ENCODE measurements at regions not wholly inside any gene's neighbourhood (a gene's known extent, or its start where the extent isn't known, plus 50 kb on each side); places are given as distances from the start of the nearest gene placed in this dataset.
"Not testable (repeated sequence)": the region's sequence is repeated elsewhere in the genome, so short reads cannot be mapped to it uniquely, and the experiment has no call there.

DNA sequence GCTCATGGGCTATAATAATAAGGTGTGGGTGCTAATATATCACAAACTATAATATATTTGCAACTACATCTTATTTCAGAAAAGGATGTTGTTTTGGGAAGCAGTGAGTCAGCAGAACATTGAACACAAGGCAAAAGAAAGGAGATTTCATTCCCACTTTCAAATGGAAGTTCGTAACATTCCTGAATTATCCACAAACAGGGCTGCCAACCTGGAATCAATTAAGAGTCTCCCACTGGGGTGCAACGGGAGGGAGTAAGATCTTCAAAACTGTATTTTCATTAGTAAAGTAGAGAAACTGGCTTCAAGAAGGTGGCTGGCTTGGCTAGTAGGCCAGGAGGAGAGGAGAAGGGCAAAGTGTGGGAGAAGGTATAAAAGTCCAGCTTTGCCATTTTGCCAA lies 479.6 kb downstream of the CNTN3 start:
- CTCF ChIA-PET, result no interaction called here
- no peak for DNase-seq (ENCODE audit: extremely low spot score)
- POLR2A ChIA-PET, result no interaction called here

DNA sequence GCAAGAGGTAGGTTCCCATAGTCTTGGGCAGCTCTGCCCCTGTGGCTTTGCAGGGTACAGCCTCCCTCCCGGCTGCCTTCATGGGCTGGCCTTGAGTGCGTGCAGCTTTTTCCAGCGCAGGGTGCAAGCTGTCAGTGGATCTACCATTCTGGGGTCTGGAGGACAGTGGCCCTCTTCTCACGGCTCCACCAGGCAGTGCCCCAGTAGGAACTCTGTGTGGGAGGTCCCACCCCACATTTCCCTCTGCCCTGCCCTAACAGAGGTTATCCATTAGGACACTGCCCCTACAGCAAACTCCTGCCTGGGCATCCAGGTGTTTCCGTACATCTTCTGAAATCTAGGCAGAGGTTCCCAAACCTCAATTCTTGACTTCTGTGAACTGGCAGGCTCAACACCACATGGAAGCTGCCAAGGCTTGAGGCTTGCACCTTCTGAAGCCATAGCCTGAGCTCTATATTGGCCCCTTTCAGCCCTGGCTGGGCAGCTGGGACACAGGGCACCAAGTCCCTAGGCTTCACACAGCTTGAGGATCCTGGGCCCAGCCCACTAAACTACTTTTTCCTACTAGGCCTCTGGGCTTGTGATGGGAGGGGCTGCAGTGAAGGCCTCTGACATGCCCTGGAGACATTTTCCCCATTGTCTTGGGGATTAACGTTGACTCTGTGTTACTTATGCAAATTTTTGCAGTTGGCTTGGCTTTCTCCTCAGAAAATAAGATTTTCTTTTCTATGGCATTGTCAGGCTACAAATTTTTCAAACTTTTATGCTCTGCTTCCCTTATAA lies 482.7 kb downstream of the CNTN3 start:
- CTCF ChIA-PET; POLR2A ChIA-PET; DNase-seq (ENCODE audit: extremely low spot score): not testable (repeated sequence)

More for the DNA sequence above, 479.6 kb downstream of the CNTN3 start:
- TF ChIP-seq, protein P1, sequence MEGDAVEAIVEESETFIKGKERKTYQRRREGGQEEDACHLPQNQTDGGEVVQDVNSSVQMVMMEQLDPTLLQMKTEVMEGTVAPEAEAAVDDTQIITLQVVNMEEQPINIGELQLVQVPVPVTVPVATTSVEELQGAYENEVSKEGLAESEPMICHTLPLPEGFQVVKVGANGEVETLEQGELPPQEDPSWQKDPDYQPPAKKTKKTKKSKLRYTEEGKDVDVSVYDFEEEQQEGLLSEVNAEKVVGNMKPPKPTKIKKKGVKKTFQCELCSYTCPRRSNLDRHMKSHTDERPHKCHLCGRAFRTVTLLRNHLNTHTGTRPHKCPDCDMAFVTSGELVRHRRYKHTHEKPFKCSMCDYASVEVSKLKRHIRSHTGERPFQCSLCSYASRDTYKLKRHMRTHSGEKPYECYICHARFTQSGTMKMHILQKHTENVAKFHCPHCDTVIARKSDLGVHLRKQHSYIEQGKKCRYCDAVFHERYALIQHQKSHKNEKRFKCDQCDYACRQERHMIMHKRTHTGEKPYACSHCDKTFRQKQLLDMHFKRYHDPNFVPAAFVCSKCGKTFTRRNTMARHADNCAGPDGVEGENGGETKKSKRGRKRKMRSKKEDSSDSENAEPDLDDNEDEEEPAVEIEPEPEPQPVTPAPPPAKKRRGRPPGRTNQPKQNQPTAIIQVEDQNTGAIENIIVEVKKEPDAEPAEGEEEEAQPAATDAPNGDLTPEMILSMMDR (IDR thresholded peaks at IDR 0.05; ENCODE audit: control extremely low read depth, extremely low read depth, low read depth, missing control alignments), result no peak

DNA sequence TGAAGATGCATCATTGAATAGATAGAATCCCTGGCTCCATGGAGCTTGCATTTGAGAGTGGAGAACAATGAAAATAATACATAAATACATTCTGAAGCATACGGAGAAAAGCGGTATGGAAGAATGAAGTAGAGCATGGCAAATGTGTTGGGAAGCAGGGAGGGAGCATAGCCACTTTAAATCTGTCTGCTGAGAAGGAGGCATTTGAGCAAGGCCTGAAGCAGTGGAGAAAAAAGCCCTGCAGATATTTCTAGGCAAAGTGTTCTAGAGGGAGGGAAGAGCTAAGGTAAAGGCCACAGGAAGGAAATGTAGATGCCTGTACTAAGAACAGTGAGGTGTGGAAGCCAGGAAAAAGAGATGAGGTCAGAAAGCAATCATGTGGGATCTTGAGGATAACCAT lies 484.8 kb downstream of the CNTN3 start:
- TF ChIP-seq, protein P1 (IDR thresholded peaks at IDR 0.05; ENCODE audit: control extremely low read depth, extremely low read depth, low read depth, missing control alignments), result no peak
- POLR2A ChIA-PET, result no interaction called here
- CTCF ChIA-PET, result interaction anchor here (0.8 to 1.3 kb wide), 4 partner anchors 12 to 233 kb away, joined by 3 read pairs; no protein-coding TSS in a partner anchor
- no peak for DNase-seq (ENCODE audit: extremely low spot score)

DNA sequence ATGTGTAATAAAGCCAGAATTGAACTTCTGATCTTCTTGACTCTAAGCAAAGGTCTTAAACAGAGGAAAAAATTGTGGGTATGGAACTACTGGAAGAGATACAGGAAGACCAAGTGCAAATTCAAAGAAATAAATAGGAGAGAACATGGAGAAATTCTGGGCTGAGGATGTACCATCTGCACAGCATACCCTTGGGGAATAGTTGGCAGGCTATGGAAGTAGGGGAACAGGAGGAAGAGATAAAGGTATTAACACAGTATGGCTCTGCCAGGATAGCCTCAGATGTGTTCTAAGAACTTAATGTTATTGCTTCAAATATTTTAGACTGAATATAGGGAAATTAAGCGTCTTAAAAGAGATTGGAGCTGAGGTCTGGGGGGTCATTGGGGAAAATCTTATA lies 485.4 kb downstream of the CNTN3 start:
- POLR2A ChIA-PET, result no interaction called here
- TF ChIP-seq, protein P1 (IDR thresholded peaks at IDR 0.05; ENCODE audit: control extremely low read depth, extremely low read depth, low read depth, missing control alignments), result no peak
- CTCF ChIA-PET, result interaction anchor here (1.1 to 1.3 kb wide), 2 partner anchors 15 to 233 kb away, joined by 3 read pairs; no protein-coding TSS in a partner anchor
- DNase-seq (ENCODE audit: extremely low spot score), result no peak

DNA sequence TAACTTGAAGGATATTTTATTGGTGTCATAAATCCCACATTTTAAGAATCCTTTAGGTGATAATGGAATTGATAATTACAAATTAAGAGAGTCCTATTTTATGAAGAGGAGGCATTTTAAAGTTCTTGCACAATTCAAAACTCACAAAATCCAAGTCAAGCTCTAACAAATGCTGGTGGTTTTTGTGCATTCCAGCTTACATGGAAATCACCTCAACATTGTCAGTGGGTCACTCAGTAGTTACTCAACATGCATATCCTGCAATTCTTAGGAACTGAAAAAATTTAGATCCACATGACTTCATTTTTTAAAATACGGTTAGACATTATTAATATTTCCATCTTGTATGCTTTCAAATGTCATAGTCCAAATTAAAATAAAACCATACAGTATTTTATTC lies 487.2 kb downstream of the CNTN3 start:
- TF ChIP-seq, protein P1 (IDR thresholded peaks at IDR 0.05; ENCODE audit: control extremely low read depth, extremely low read depth, low read depth, missing control alignments), result no peak
- POLR2A ChIA-PET, result no interaction called here
- DNase-seq (ENCODE audit: extremely low spot score), result no peak
- CTCF ChIA-PET, result no interaction called here

DNA sequence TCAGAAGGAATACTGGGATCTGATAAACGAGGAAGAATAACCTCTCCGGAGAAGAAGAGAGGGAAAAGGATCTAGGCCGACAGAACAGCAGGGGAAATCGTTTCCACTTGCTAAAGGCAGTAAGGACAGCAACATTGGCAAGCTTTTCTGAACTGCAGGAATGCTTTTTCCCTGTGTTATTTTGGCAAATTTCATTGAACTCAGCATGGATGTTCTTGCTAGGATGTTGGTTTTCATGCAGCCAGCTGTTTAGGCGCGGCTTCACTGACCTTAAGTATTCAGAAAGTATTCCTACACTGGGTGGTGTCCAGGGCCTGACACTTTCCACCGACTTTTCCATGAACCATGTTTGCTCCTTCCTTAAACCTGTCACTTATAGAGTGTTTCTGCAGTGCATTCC lies 489.7 kb downstream of the CNTN3 start:
- ChIA-PET CTCF (no interaction called here), POLR2A (no interaction called here)
- DNase-seq (ENCODE audit: extremely low spot score), result no peak
- TF ChIP-seq, protein P1 (IDR thresholded peaks at IDR 0.05; ENCODE audit: control extremely low read depth, extremely low read depth, low read depth, missing control alignments), result no peak

DNA sequence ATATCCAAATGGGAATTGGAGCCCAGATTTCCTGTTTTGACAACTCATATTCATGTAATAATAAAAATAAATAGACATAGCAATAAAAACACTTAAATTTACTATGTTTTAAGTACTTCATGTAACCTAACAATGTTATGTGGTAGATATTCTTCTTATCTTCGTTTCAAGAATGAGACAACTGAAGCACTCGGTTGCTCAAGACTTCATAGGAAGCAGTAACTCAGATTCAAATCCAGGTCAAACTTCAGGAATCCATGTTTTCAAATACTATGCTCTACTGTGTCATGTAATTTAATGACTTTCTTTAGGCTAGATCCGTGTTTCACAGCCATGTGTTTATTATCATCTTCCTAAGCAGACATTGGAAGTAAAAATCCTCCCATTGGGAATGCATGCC lies 492.2 kb downstream of the CNTN3 start:
- no peak for DNase-seq (ENCODE audit: extremely low spot score)
- ChIA-PET POLR2A (no interaction called here), CTCF (interaction anchor here (1.0 kb wide), 1 partner anchor 12 kb away, joined by 3 read pairs; no protein-coding TSS in a partner anchor)
- TF ChIP-seq, protein P1 (IDR thresholded peaks at IDR 0.05; ENCODE audit: control extremely low read depth, extremely low read depth, low read depth, missing control alignments), result no peak

All from GM10248 (cell line).